Stomach (tissue), 8 donors: ENCODE measurements at regions not wholly inside any gene's neighbourhood (a gene's known extent, or its start where the extent isn't known, plus 50 kb on each side); places are given as distances from the start of the nearest gene placed in this dataset.

Source experiments
- DNase-seq, 2 donors: peaks; one replicate each; pipeline versions ENCODE4 v3.0.0 to v3.0.0-alpha.2; 2013 to 2019
- H3K27ac ChIP-seq, 5 donors: fragments of 200-600 bp in 4 of 5; sonication (generic) in 4 of 5; one replicate each; pipeline ENCODE4 v1.5.1; 2013 to 2019; ENCODE audit warnings: mild to moderate bottlenecking in 1 of 5, moderate library complexity in 1 of 5
- H3K27me3 ChIP-seq, 3 donors: fragments of 200-600 bp; sonication (generic); one replicate each; pipeline ENCODE4 v1.5.1; 2017 to 2019; ENCODE audit warnings: mixed run types in 1 of 3
- H3K36me3 ChIP-seq, 4 donors: fragments of 200-600 bp; sonication (generic); 1 replicate in 3 of 4; 2 replicates in 1 of 4; pipeline ENCODE4 v1.5.1; 2016 to 2019
- H3K4me1 ChIP-seq, 4 donors: fragments of 200-600 bp; sonication (generic); one replicate each; pipeline ENCODE4 v1.5.1; 2016 to 2019
- H3K4me3 ChIP-seq, 4 donors: fragments of 200-600 bp; sonication (generic) in 3 of 4; one replicate each; pipeline ENCODE4 v1.5.1; 2016 to 2019; ENCODE audit warnings: mild to moderate bottlenecking in 1 of 4
- H3K9me3 ChIP-seq, 4 donors: fragments of 200-600 bp; sonication (generic); one replicate each; pipeline ENCODE4 v1.5.1; 2016 to 2019
- CTCF ChIP-seq, 7 experiments: fragments of 450-650 bp in 4 of 7; fragments of 200-600 bp in 3 of 7; sonication (generic) in 3 of 7; IDR thresholded peaks; one replicate each; pipeline ENCODE4 v1.5.1; 2016 to 2019; ENCODE audit warnings: antibody characterized with exemption in 7 of 7, control low read depth in 2 of 7, mild to moderate bottlenecking in 1 of 7
- EP300 ChIP-seq: sonication (generic); formaldehyde crosslinking; IDR thresholded peaks from one replicate; pipeline ENCODE4 v1.6.1; 2017; ENCODE audit warnings: antibody characterized with exemption
- POLR2A ChIP-seq, 4 donors: fragments of 450-650 bp; IDR thresholded peaks; one replicate each; pipeline ENCODE4 v1.6.1; 2016; ENCODE audit warnings: antibody characterized with exemption in 4 of 4, control low read depth in 2 of 4, mild to moderate bottlenecking in 1 of 4, moderate library complexity in 1 of 4
- POLR2AphosphoS5 ChIP-seq, 3 donors: sonication (generic); formaldehyde crosslinking; IDR thresholded peaks; one replicate each; pipeline ENCODE4 v1.6.1; 2016; ENCODE audit warnings: antibody characterized with exemption in 3 of 3
- WGBS, 5 donors: extraction: QIAGEN DNeasy Blood & Tissue Kit in 3 of 5; methylation state at CpG; one replicate each; pipeline versions ENCODE4 v1.1.5 to v1.1.7; 2013 to 2018; 5-methylcytosine and 5-hydroxymethylcytosine counted together
- intact Hi-C: fragments of 100-400 bp; cut with DNase I; formaldehyde crosslinking; loops from one replicate; pipeline ENCODE4 v1.15.1; 2023; ENCODE audit warnings: low total_unique reads
- donor health status: healthy with polysubstance abuse.
- donor health status: Bipolar disorder and iron deficiency.
- donor health status: healthy.

GRCh38 chr5:98398465-98398864 is 375.0 kb upstream of the RGMB start:
- H3K27ac ChIP-seq = no peak overlapping the region
- intact Hi-C loops = no loop called here
- no peaks in the 10 kb centered on the region for H3K27me3 ChIP-seq
- DNase-seq = no peak
- no peaks in the 10 kb centered on the region for H3K36me3 ChIP-seq
- TF ChIP-seq POLR2A (IDR thresholded peaks at IDR 0.05) = no peak
- TF ChIP-seq CTCF (IDR thresholded peaks at IDR 0.05) = no peak
- TF ChIP-seq POLR2AphosphoS5 (IDR thresholded peaks at IDR 0.05) = no peak
- no peak for TF ChIP-seq EP300
- peaks cover 0 to 13% (median 5%) of the 10 kb centered on the region in 4 donors for H3K4me1 ChIP-seq
- 90 to 98% (median 95%) methylated on average over 5 of the region's 5 CpGs for WGBS, 5 donors
- H3K9me3 ChIP-seq = no peaks in the 10 kb centered on the region
- H3K4me3 ChIP-seq = no peak overlapping the region

- Histone ChIP-seq H3K9me3 (no peaks in the 10 kb centered on the region), H3K27me3 (no peaks in the 10 kb centered on the region), H3K27ac (no peak overlapping the region), H3K36me3 (no peaks in the 10 kb centered on the region), H3K4me1 (peaks cover 0 to 13% (median 5%) of the 10 kb centered on the region in 4 donors), H3K4me3 (no peak overlapping the region)
- TF ChIP-seq EP300 = no peak
- TF ChIP-seq POLR2AphosphoS5 (IDR thresholded peaks at IDR 0.05) = no peak
- TF ChIP-seq POLR2A (IDR thresholded peaks at IDR 0.05) = no peak
- TF ChIP-seq CTCF (IDR thresholded peaks at IDR 0.05) = no peak
- DNase-seq = peak in 1 of 2 donors; percentile 52
- intact Hi-C loops = no loop called here
Observed at GRCh38 chr5:98401656-98402055, 371.8 kb upstream of the RGMB start.

- TF ChIP-seq EP300 = no peak
- TF ChIP-seq CTCF (IDR thresholded peaks at IDR 0.05) = no peak
- TF ChIP-seq POLR2AphosphoS5 (IDR thresholded peaks at IDR 0.05) = no peak
- TF ChIP-seq POLR2A (IDR thresholded peaks at IDR 0.05) = no peak
- no peak overlapping the region for H3K27ac ChIP-seq
- DNase-seq = peak in 1 of 2 donors; percentile 13
- no peaks in the 10 kb centered on the region for H3K36me3 ChIP-seq
- peaks cover 0 to 13% (median 5%) of the 10 kb centered on the region in 4 donors for H3K4me1 ChIP-seq
- H3K27me3 ChIP-seq = no peaks in the 10 kb centered on the region
- no peaks in the 10 kb centered on the region for H3K9me3 ChIP-seq
- no peak overlapping the region for H3K4me3 ChIP-seq
- intact Hi-C loops = no loop called here
Observed at GRCh38 chr5:98402130-98402529, 371.3 kb upstream of the RGMB start.

- no peak overlapping the region for H3K27ac ChIP-seq
- H3K27me3 ChIP-seq = no peaks in the 10 kb centered on the region
- H3K9me3 ChIP-seq = no peaks in the 10 kb centered on the region
- H3K36me3 ChIP-seq = no peaks in the 10 kb centered on the region
- no peak overlapping the region for H3K4me3 ChIP-seq
- intact Hi-C loops = no loop called here
- H3K4me1 ChIP-seq = peaks cover 0 to 13% (median 5%) of the 10 kb centered on the region in 4 donors
- no peak for TF ChIP-seq POLR2AphosphoS5 (IDR thresholded peaks at IDR 0.05)
- DNase-seq = peak in 1 of 2 donors; percentile 16
- WGBS, 5 donors = 46 to 72% (median 60%) methylated on average over 1 of the region's 1 CpG
Observed at GRCh38 chr5:98403131-98403530, 370.3 kb upstream of the RGMB start.

- H3K36me3 ChIP-seq = no peaks in the 10 kb centered on the region
- H3K4me3 ChIP-seq = no peak overlapping the region
- H3K27me3 ChIP-seq = no peaks in the 10 kb centered on the region
- DNase-seq = no peak
- no peak overlapping the region for H3K27ac ChIP-seq
- intact Hi-C loops = no loop called here
- TF ChIP-seq POLR2AphosphoS5 (IDR thresholded peaks at IDR 0.05) = no peak
- TF ChIP-seq CTCF (IDR thresholded peaks at IDR 0.05) = no peak
- no peak for TF ChIP-seq POLR2A (IDR thresholded peaks at IDR 0.05)
- no peak for TF ChIP-seq EP300
- H3K4me1 ChIP-seq = no peaks in the 10 kb centered on the region
- no peaks in the 10 kb centered on the region for H3K9me3 ChIP-seq
Observed at GRCh38 chr5:98414938-98415337, 358.5 kb upstream of the RGMB start.
